SK-N-MC (cell line): ENCODE measurements at regions not wholly inside any gene's neighbourhood (a gene's known extent, or its start where the extent isn't known, plus 50 kb on each side); places are given as distances from the start of the nearest gene placed in this dataset.
"Not testable (repeated sequence)": the region's sequence is repeated elsewhere in the genome, so short reads cannot be mapped to it uniquely, and the experiment has no call there.

Experiments used
- DNase-seq: peaks from one replicate; pipeline ENCODE4 v3.0.0-alpha.2; 2011; ENCODE audit warnings: low read depth, low spot score
- H3K27ac ChIP-seq: fragments of 200-600 bp; sonication (generic); 2 replicates; pipeline ENCODE4 v1.5.1; 2016; ENCODE audit warnings: mixed run types
- H3K36me3 ChIP-seq: fragments of 200-600 bp; sonication (generic); 2 replicates; pipeline ENCODE4 v1.6.1; 2017; ENCODE audit warnings: antibody characterized with exemption, low read length, mixed read lengths; ENCODE audit not compliant: insufficient read depth
- H3K4me3 ChIP-seq: fragments of 200-600 bp; sonication (generic); 2 replicates; pipeline ENCODE4 v1.5.1; 2016
- H3K9ac ChIP-seq: fragments of 200-600 bp; sonication (generic); 2 replicates; pipeline ENCODE4 v1.8.0; 2017; ENCODE audit warnings: mixed run types, mixed read lengths; ENCODE audit not compliant: insufficient read length
- H3K9me3 ChIP-seq: fragments of 200-600 bp; sonication (generic); 2 replicates; pipeline ENCODE4 v1.6.1; 2017; ENCODE audit warnings: low read depth, mild to moderate bottlenecking, antibody characterized with exemption, low read length, moderate library complexity, mixed read lengths

- H3K9me3 ChIP-seq, H3K9ac ChIP-seq, DNase-seq, H3K27ac ChIP-seq, H3K36me3 ChIP-seq, H3K4me3 ChIP-seq: not testable (repeated sequence)
Observed at GRCh38 chr2:111429353-111429752, 308.6 kb downstream of the BCL2L11 start.

GRCh38 chr2:111430817-111431661, 310.3 kb downstream of the BCL2L11 start:
- not testable (repeated sequence) for H3K36me3 ChIP-seq, H3K27ac ChIP-seq, H3K9me3 ChIP-seq, H3K4me3 ChIP-seq, H3K9ac ChIP-seq, DNase-seq

GRCh38 chr2:111432423-111432822, 311.7 kb downstream of the BCL2L11 start:
- not testable (repeated sequence) for H3K36me3 ChIP-seq, DNase-seq, H3K4me3 ChIP-seq, H3K9me3 ChIP-seq, H3K9ac ChIP-seq, H3K27ac ChIP-seq

GRCh38 chr2:111432916-111433499, 312.3 kb downstream of the BCL2L11 start:
- not testable (repeated sequence) for H3K27ac ChIP-seq, H3K9me3 ChIP-seq, H3K4me3 ChIP-seq, DNase-seq, H3K36me3 ChIP-seq, H3K9ac ChIP-seq

- not testable (repeated sequence) for H3K9me3 ChIP-seq, H3K4me3 ChIP-seq, H3K36me3 ChIP-seq, H3K9ac ChIP-seq, DNase-seq, H3K27ac ChIP-seq
Observed at GRCh38 chr2:111433892-111434607, 313.3 kb downstream of the BCL2L11 start.

GRCh38 chr2:111434608-111434939, 313.9 kb downstream of the BCL2L11 start:
- not testable (repeated sequence) for H3K9me3 ChIP-seq, H3K9ac ChIP-seq, H3K36me3 ChIP-seq, DNase-seq, H3K27ac ChIP-seq, H3K4me3 ChIP-seq

GRCh38 chr2:111435553-111436310, 315.0 kb downstream of the BCL2L11 start:
- H3K27ac ChIP-seq, H3K9me3 ChIP-seq, DNase-seq, H3K9ac ChIP-seq, H3K4me3 ChIP-seq, H3K36me3 ChIP-seq: not testable (repeated sequence)

- H3K27ac ChIP-seq, H3K4me3 ChIP-seq, H3K9me3 ChIP-seq, H3K9ac ChIP-seq, DNase-seq, H3K36me3 ChIP-seq: not testable (repeated sequence)
Observed at GRCh38 chr2:111436411-111436810, 315.7 kb downstream of the BCL2L11 start.

GRCh38 chr2:111437288-111437990, 316.7 kb downstream of the BCL2L11 start:
- not testable (repeated sequence) for DNase-seq, H3K9me3 ChIP-seq, H3K4me3 ChIP-seq, H3K36me3 ChIP-seq, H3K9ac ChIP-seq, H3K27ac ChIP-seq

- H3K4me3 ChIP-seq, DNase-seq, H3K27ac ChIP-seq, H3K9ac ChIP-seq, H3K9me3 ChIP-seq, H3K36me3 ChIP-seq: not testable (repeated sequence)
Observed at GRCh38 chr2:111438161-111438560, 317.4 kb downstream of the BCL2L11 start.

- H3K9me3 ChIP-seq, H3K27ac ChIP-seq, DNase-seq: not testable (repeated sequence)
Observed at GRCh38 chr2:111439237-111439636, 318.5 kb downstream of the BCL2L11 start.

GRCh38 chr2:111441614-111442013, 320.9 kb downstream of the BCL2L11 start:
- not testable (repeated sequence) for H3K9me3 ChIP-seq, H3K4me3 ChIP-seq, H3K9ac ChIP-seq, H3K27ac ChIP-seq, DNase-seq, H3K36me3 ChIP-seq

More at GRCh38 chr2:111439237-111439636, 318.5 kb downstream of the BCL2L11 start:
- H3K36me3 ChIP-seq, H3K4me3 ChIP-seq, H3K9ac ChIP-seq: not testable (repeated sequence)

GRCh38 chr2:111442767-111443454, 322.2 kb downstream of the BCL2L11 start:
- DNase-seq, H3K4me3 ChIP-seq, H3K9me3 ChIP-seq, H3K27ac ChIP-seq, H3K9ac ChIP-seq, H3K36me3 ChIP-seq: not testable (repeated sequence)
